H9 (cell line): ENCODE measurements at regions not wholly inside any gene's neighbourhood (a gene's known extent, or its start where the extent isn't known, plus 50 kb on each side); places are given as distances from the start of the nearest gene placed in this dataset.

Source experiments
- DNase-seq: peaks from one replicate; pipeline ENCODE4 v3.0.0-alpha.2; 2017
- H2AFZ ChIP-seq: one replicate; pipeline ENCODE4 v1.6.1; 2013; ENCODE audit warnings: mild to moderate bottlenecking, low read length, control low read depth, moderate library complexity
- H2AK5ac ChIP-seq: 2 replicates; pipeline ENCODE4 v1.6.1; 2013; ENCODE audit warnings: low read length, control low read depth, mixed read lengths; ENCODE audit not compliant: insufficient read length
- H2BK120ac ChIP-seq: one replicate; pipeline ENCODE4 v1.6.1; 2013; ENCODE audit warnings: low read depth, mild to moderate bottlenecking, low read length, control low read depth, inconsistent platforms; ENCODE audit not compliant: poor library complexity, severe bottlenecking
- H2BK12ac ChIP-seq: 2 replicates; pipeline ENCODE4 v1.6.1; 2013; ENCODE audit warnings: low read length, control low read depth, mixed read lengths, low read depth; ENCODE audit not compliant: insufficient read length
- H2BK15ac ChIP-seq: 2 replicates; pipeline ENCODE4 v1.6.1; 2013; ENCODE audit warnings: low read depth, low read length, control low read depth
- H2BK20ac ChIP-seq: one replicate; pipeline ENCODE4 v1.6.1; 2013; ENCODE audit warnings: low read depth, mild to moderate bottlenecking, low read length, control low read depth, inconsistent platforms; ENCODE audit not compliant: poor library complexity, severe bottlenecking
- H2BK5ac ChIP-seq: 2 replicates; pipeline ENCODE4 v1.6.1; 2013; ENCODE audit warnings: low read length, control low read depth, mixed read lengths; ENCODE audit not compliant: insufficient read length
- H3K14ac ChIP-seq: 2 replicates; pipeline ENCODE4 v1.6.1; 2013; ENCODE audit warnings: low read length, control low read depth; ENCODE audit not compliant: insufficient read depth
- H3K18ac ChIP-seq: 2 replicates; pipeline ENCODE4 v1.6.1; 2013; ENCODE audit warnings: low read depth, mild to moderate bottlenecking, mixed read lengths, low read length, control low read depth; ENCODE audit not compliant: insufficient read length
- H3K23ac ChIP-seq: 2 replicates; pipeline ENCODE4 v1.6.1; 2013; ENCODE audit warnings: low read length, control low read depth, mixed read lengths, low read depth; ENCODE audit not compliant: insufficient read length
- H3K23me2 ChIP-seq: 2 replicates; pipeline ENCODE4 v1.6.1; 2013; ENCODE audit warnings: low read depth, mild to moderate bottlenecking, mixed read lengths, low read length, control low read depth; ENCODE audit not compliant: insufficient read length, poor library complexity, severe bottlenecking
- H3K27ac ChIP-seq: 2 replicates; pipeline ENCODE4 v1.5.1; 2013; ENCODE audit warnings: low read length, control low read depth, mixed read lengths, low read depth; ENCODE audit not compliant: insufficient read length
- H3K27me3 ChIP-seq: 2 replicates; pipeline ENCODE4 v1.6.1; 2013; ENCODE audit warnings: low read length, control low read depth, inconsistent platforms; ENCODE audit not compliant: insufficient read depth
- H3K4ac ChIP-seq: 2 replicates; pipeline ENCODE4 v1.6.1; 2013; ENCODE audit warnings: low read depth, mild to moderate bottlenecking, control low read depth, inconsistent platforms, low read length, moderate library complexity
- H3K4me1 ChIP-seq: 2 replicates; pipeline ENCODE4 v1.6.1; 2013; ENCODE audit warnings: low read length, control low read depth, inconsistent platforms; ENCODE audit not compliant: insufficient read depth
- H3K4me2 ChIP-seq: 2 replicates; pipeline ENCODE4 v1.6.1; 2013; ENCODE audit warnings: low read length, control low read depth, mixed read lengths; ENCODE audit not compliant: insufficient read length, insufficient read depth
- H3K56ac ChIP-seq: 2 replicates; pipeline ENCODE4 v1.6.1; 2013; ENCODE audit warnings: low read depth, mild to moderate bottlenecking, mixed read lengths, low read length, control low read depth; ENCODE audit not compliant: insufficient read length
- H3K79me1 ChIP-seq: 2 replicates; pipeline ENCODE4 v1.6.1; 2013; ENCODE audit warnings: low read depth, mild to moderate bottlenecking, moderate library complexity, low read length, control low read depth, inconsistent platforms; ENCODE audit not compliant: insufficient read depth, poor library complexity, severe bottlenecking
- H3K79me2 ChIP-seq: 2 replicates; pipeline ENCODE4 v1.6.1; 2013; ENCODE audit warnings: low read length, control low read depth, inconsistent platforms; ENCODE audit not compliant: insufficient read depth
- H3K9ac ChIP-seq: 2 replicates; pipeline ENCODE4 v1.6.1; 2013; ENCODE audit warnings: low read length, control low read depth, mixed read lengths; ENCODE audit not compliant: insufficient read length; ENCODE audit errors: extremely low read depth
- H3K9me3 ChIP-seq: one replicate; pipeline ENCODE4 v1.6.1; 2013; ENCODE audit warnings: low read depth, low read length, inconsistent platforms; ENCODE audit not compliant: control insufficient read depth
- H3T11ph ChIP-seq: one replicate; pipeline ENCODE4 v1.6.1; 2013; ENCODE audit warnings: mild to moderate bottlenecking, low read length, control low read depth, inconsistent platforms
- H4K20me1 ChIP-seq: one replicate; pipeline ENCODE4 v1.6.1; 2013; ENCODE audit not compliant: control insufficient read depth, insufficient read length, insufficient read depth
- H4K5ac ChIP-seq: 2 replicates; pipeline ENCODE4 v1.6.1; 2013; ENCODE audit warnings: low read depth, mild to moderate bottlenecking, mixed read lengths, low read length, control low read depth; ENCODE audit not compliant: insufficient read length
- H4K8ac ChIP-seq: replicated peaks from 2 replicates; pipeline ENCODE4 v1.6.1; 2013; ENCODE audit warnings: low read length, control low read depth, mixed read lengths, low read depth; ENCODE audit not compliant: insufficient read length
- H4K91ac ChIP-seq: 2 replicates; pipeline ENCODE4 v1.6.1; 2013; ENCODE audit warnings: low read depth, mild to moderate bottlenecking, moderate library complexity, mixed read lengths, low read length, control low read depth; ENCODE audit not compliant: insufficient read length
- H3K27ac Mint-ChIP-seq, 3 experiments: 2 replicates in 2 of 3; 3 replicates in 1 of 3; pipeline ENCODE4 v1.8.0; 2020 to 2021; ENCODE audit warnings: mixed read lengths in 3 of 3, mild to moderate bottlenecking in 1 of 3, moderate library complexity in 1 of 3
- H3K27me3 Mint-ChIP-seq: 2 replicates; pipeline ENCODE4 v1.8.0; 2021; ENCODE audit warnings: low read depth, mild to moderate bottlenecking, moderate library complexity, mixed read lengths
- H3K36me3 Mint-ChIP-seq, 3 experiments: 2 replicates in 2 of 3; 3 replicates in 1 of 3; pipeline ENCODE4 v1.8.0; 2020 to 2021; ENCODE audit warnings: low read depth in 3 of 3, mixed read lengths in 3 of 3; ENCODE audit not compliant: insufficient read depth in 1 of 3
- H3K4me1 Mint-ChIP-seq, 2 experiments: 2 replicates each; pipeline ENCODE4 v1.8.0; 2020; ENCODE audit warnings: mixed read lengths in 2 of 2
- H3K4me3 Mint-ChIP-seq, 2 experiments: 2 replicates in 1 of 2; 3 replicates in 1 of 2; pipeline ENCODE4 v1.8.0; 2020 to 2021; ENCODE audit warnings: mild to moderate bottlenecking in 2 of 2, mixed read lengths in 2 of 2, moderate library complexity in 1 of 2
- H3K9me3 Mint-ChIP-seq, 2 experiments: 2 replicates in 1 of 2; 3 replicates in 1 of 2; pipeline ENCODE4 v1.8.0; 2020; ENCODE audit warnings: mild to moderate bottlenecking in 2 of 2, mixed read lengths in 2 of 2, moderate library complexity in 1 of 2
- CTCF ChIP-seq: fragments of 200-600 bp; sonication (generic); conservative IDR thresholded peaks from 3 replicates; pipeline ENCODE4 v1.8.0; 2021; ENCODE audit warnings: antibody characterized with exemption, mild to moderate bottlenecking
- WGBS: extraction: QIAGEN DNeasy Blood & Tissue Kit; methylation state at CpG from one replicate; pipeline ENCODE4 v1.1.7; 2013; ENCODE audit warnings: missing lambda C conversion rate, low lambda C conversion rate, mixed read lengths; ENCODE audit not compliant: insufficient read length; ENCODE audit errors: extremely low coverage; 5-methylcytosine and 5-hydroxymethylcytosine counted together

DNA sequence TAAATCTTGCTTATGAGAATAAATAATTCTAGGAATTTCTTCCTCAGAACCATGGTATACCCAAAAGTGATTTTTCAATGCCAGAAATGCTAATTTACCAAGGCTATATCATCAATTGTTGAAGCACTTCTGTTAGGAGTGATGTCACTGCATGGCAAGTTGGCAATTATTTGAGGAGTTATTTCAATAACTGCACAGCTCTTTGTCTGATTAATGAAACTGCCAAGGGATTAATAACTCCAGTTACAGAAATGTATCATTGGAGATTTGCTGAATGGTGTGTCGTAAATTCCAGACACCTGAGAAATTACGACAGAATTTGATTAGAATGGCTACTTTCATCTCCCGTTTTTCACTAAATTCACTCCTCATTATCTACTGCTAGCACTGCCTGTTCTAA is 182.6 kb upstream of the TYRP1 start:
- H3K56ac ChIP-seq: no peak overlapping the region
- no peak overlapping the region for H3K9ac ChIP-seq
- H3K23ac ChIP-seq: no peak overlapping the region
- no peak overlapping the region for H3K4me2 ChIP-seq
- no peak overlapping the region for H2BK20ac ChIP-seq
- Mint-ChIP-seq H3K27ac (no peak overlapping the region), H3K4me3 (no peak overlapping the region), H3K4me1 (no peaks in the 10 kb centered on the region), H3K36me3 (no peaks in the 10 kb centered on the region; a peak in 1 of 7 replicates), H3K27me3 (no peaks in the 10 kb centered on the region), H3K9me3 (peaks cover 0 to 5% of the 10 kb centered on the region in 2 experiments; a peak in 2 of 5 replicates)
- no peak for DNase-seq
- no peak overlapping the region for H3K27ac ChIP-seq
- no peak overlapping the region for H2BK15ac ChIP-seq
- no peak overlapping the region for H3K14ac ChIP-seq
- H3T11ph ChIP-seq: no peak overlapping the region
- H2BK120ac ChIP-seq: no peak overlapping the region
- H2AK5ac ChIP-seq: no peak overlapping the region
- no peak overlapping the region for H4K91ac ChIP-seq
- H3K18ac ChIP-seq: no peak overlapping the region
- no peaks in the 10 kb centered on the region for H3K79me1 ChIP-seq
- H3K27me3 ChIP-seq: no peaks in the 10 kb centered on the region
- no peak overlapping the region for H2BK12ac ChIP-seq
- no peaks in the 10 kb centered on the region for H4K20me1 ChIP-seq
- H4K8ac ChIP-seq: no peak overlapping the region
- no peak for TF ChIP-seq CTCF
- H2AFZ ChIP-seq: no peak overlapping the region
- no peaks in the 10 kb centered on the region for H3K23me2 ChIP-seq
- no peaks in the 10 kb centered on the region for H3K79me2 ChIP-seq
- no peaks in the 10 kb centered on the region for H3K9me3 ChIP-seq
- no peak overlapping the region for H2BK5ac ChIP-seq
- no peak overlapping the region for H4K5ac ChIP-seq
- WGBS: no CpG with 5 or more reads among the region's 3 CpGs
- no peak overlapping the region for H3K4ac ChIP-seq
- H3K4me1 ChIP-seq: no peaks in the 10 kb centered on the region
